Smooth muscle cell (in vitro differentiated cells): ENCODE measurements at regions not wholly inside any gene's neighbourhood (a gene's known extent, or its start where the extent isn't known, plus 50 kb on each side); places are given as distances from the start of the nearest gene placed in this dataset.

Experiments
- DNase-seq: peaks from one replicate; lab custom pipeline; 2025; ENCODE audit not compliant: unreplicated experiment; lab: John Stamatoyannopoulos, UW
- H2AFZ ChIP-seq: fragments of 200-600 bp; sonication (generic); 2 replicates; pipeline ENCODE4 v1.6.0; 2016; ENCODE audit warnings: antibody characterized with exemption, low read depth, mild to moderate bottlenecking
- H3F3A ChIP-seq: fragments of 200-600 bp; sonication (generic); 2 replicates; pipeline ENCODE4 v1.6.0; 2017; ENCODE audit warnings: antibody characterized with exemption, low read depth
- H3K27ac ChIP-seq: fragments of 200-600 bp; sonication (generic); 2 replicates; pipeline ENCODE4 v1.5.1; 2016; ENCODE audit warnings: low read depth, mild to moderate bottlenecking
- H3K27me3 ChIP-seq: fragments of 200-600 bp; sonication (generic); 2 replicates; pipeline ENCODE4 v1.6.1; 2016; ENCODE audit warnings: low read depth, mild to moderate bottlenecking
- H3K36me3 ChIP-seq: fragments of 200-600 bp; sonication (generic); 2 replicates; pipeline ENCODE4 v1.5.1; 2016; ENCODE audit warnings: low read depth
- H3K4me1 ChIP-seq: fragments of 200-600 bp; sonication (generic); 2 replicates; pipeline ENCODE4 v1.5.1; 2016; ENCODE audit warnings: low read depth
- H3K4me2 ChIP-seq: fragments of 200-600 bp; sonication (generic); 2 replicates; pipeline ENCODE4 v1.6.0; 2016; ENCODE audit warnings: mild to moderate bottlenecking
- H3K4me3 ChIP-seq: fragments of 200-600 bp; sonication (generic); 2 replicates; pipeline ENCODE4 v1.5.1; 2016; ENCODE audit warnings: mild to moderate bottlenecking
- H3K79me2 ChIP-seq: fragments of 200-600 bp; sonication (generic); 2 replicates; pipeline ENCODE4 v1.6.0; 2016; ENCODE audit warnings: low read depth, mild to moderate bottlenecking
- H3K9ac ChIP-seq: fragments of 200-600 bp; sonication (generic); 2 replicates; pipeline ENCODE4 v1.6.0; 2016; ENCODE audit warnings: low read depth
- H3K9me3 ChIP-seq: fragments of 200-600 bp; sonication (generic); replicated peaks from 2 replicates; pipeline ENCODE4 v1.5.1; 2016; ENCODE audit warnings: low read depth
- H4K20me1 ChIP-seq: fragments of 200-600 bp; sonication (generic); 2 replicates; pipeline ENCODE4 v1.6.0; 2016; ENCODE audit warnings: low read depth
- WGBS: methylation state at CpG from one replicate; pipeline ENCODE4 v1.1.7; 2016; ENCODE audit warnings: low lambda C conversion rate; 5-methylcytosine and 5-hydroxymethylcytosine counted together
- TF ChIP-seq, protein P1 (sequence below): fragments of 200-600 bp; sonication (generic); IDR thresholded peaks from 2 replicates; pipeline ENCODE4 v1.5.1; 2017; ENCODE audit warnings: borderline replicate concordance, mild to moderate bottlenecking, antibody characterized with exemption; ENCODE audit not compliant: insufficient read depth, poor library complexity, severe bottlenecking

GRCh38 chr2:34419856-34420255 lies 820.8 kb upstream of the FAM98A start:
- no peaks in the 10 kb centered on the region for H3K79me2 ChIP-seq
- no peak overlapping the region for H3K27ac ChIP-seq
- H3K4me2 ChIP-seq = no peak overlapping the region
- no peak overlapping the region for H3K4me3 ChIP-seq
- TF ChIP-seq, protein P1, sequence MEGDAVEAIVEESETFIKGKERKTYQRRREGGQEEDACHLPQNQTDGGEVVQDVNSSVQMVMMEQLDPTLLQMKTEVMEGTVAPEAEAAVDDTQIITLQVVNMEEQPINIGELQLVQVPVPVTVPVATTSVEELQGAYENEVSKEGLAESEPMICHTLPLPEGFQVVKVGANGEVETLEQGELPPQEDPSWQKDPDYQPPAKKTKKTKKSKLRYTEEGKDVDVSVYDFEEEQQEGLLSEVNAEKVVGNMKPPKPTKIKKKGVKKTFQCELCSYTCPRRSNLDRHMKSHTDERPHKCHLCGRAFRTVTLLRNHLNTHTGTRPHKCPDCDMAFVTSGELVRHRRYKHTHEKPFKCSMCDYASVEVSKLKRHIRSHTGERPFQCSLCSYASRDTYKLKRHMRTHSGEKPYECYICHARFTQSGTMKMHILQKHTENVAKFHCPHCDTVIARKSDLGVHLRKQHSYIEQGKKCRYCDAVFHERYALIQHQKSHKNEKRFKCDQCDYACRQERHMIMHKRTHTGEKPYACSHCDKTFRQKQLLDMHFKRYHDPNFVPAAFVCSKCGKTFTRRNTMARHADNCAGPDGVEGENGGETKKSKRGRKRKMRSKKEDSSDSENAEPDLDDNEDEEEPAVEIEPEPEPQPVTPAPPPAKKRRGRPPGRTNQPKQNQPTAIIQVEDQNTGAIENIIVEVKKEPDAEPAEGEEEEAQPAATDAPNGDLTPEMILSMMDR = no peak
- no peaks in the 10 kb centered on the region for H4K20me1 ChIP-seq
- H2AFZ ChIP-seq = no peak overlapping the region
- DNase-seq = no peak
- no peaks in the 10 kb centered on the region for H3F3A ChIP-seq
- H3K9me3 ChIP-seq = no peaks in the 10 kb centered on the region
- no peak overlapping the region for H3K9ac ChIP-seq
- no peaks in the 10 kb centered on the region for H3K4me1 ChIP-seq
- H3K36me3 ChIP-seq = no peaks in the 10 kb centered on the region
- H3K27me3 ChIP-seq = no peaks in the 10 kb centered on the region

- Histone ChIP-seq H3K27me3 (no peaks in the 10 kb centered on the region), H3K4me2 (no peak overlapping the region), H3K79me2 (no peaks in the 10 kb centered on the region), H3K27ac (no peak overlapping the region), H2AFZ (no peak overlapping the region), H3K36me3 (no peaks in the 10 kb centered on the region), H3F3A (no peaks in the 10 kb centered on the region), H4K20me1 (no peaks in the 10 kb centered on the region), H3K4me1 (no peaks in the 10 kb centered on the region), H3K9ac (no peak overlapping the region), H3K4me3 (no peak overlapping the region), H3K9me3 (no peaks in the 10 kb centered on the region)
- WGBS = 74% methylated on average over 2 of the region's 2 CpGs
- TF ChIP-seq, protein P1 = no peak
- no peak for DNase-seq
Measured at GRCh38 chr2:34416856-34417255, 817.8 kb upstream of the FAM98A start.

DNA sequence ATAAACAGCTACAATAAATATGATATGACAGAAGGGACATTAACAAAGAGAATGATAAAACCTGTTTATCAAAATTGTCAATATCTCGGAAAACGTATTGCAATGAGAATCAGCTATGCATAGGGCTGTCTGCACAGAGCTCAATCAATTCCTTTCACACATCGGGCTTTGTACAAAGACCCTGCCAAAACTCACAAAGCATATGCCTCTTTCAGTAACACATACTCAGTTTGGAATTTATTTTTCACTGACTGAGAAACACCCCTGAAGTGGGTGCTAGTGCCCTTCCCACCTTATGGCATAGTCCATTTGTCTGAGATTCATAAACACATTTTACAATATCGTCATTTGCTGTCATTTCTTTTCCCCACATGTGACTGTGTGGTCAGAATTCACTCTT lies 815.8 kb upstream of the FAM98A start:
- no peak for DNase-seq
- no peaks in the 10 kb centered on the region for H3K36me3 ChIP-seq
- TF ChIP-seq, protein P1 = no peak
- no peaks in the 10 kb centered on the region for H3K4me1 ChIP-seq
- no peak overlapping the region for H3K4me2 ChIP-seq
- WGBS = 87% methylated on average over 4 of the region's 4 CpGs
- H4K20me1 ChIP-seq = no peaks in the 10 kb centered on the region
- H2AFZ ChIP-seq = no peak overlapping the region
- H3K9me3 ChIP-seq = no peaks in the 10 kb centered on the region
- no peaks in the 10 kb centered on the region for H3K27me3 ChIP-seq
- no peaks in the 10 kb centered on the region for H3F3A ChIP-seq
- H3K27ac ChIP-seq = no peak overlapping the region
- no peak overlapping the region for H3K4me3 ChIP-seq
- H3K79me2 ChIP-seq = no peaks in the 10 kb centered on the region
- H3K9ac ChIP-seq = no peak overlapping the region

DNA sequence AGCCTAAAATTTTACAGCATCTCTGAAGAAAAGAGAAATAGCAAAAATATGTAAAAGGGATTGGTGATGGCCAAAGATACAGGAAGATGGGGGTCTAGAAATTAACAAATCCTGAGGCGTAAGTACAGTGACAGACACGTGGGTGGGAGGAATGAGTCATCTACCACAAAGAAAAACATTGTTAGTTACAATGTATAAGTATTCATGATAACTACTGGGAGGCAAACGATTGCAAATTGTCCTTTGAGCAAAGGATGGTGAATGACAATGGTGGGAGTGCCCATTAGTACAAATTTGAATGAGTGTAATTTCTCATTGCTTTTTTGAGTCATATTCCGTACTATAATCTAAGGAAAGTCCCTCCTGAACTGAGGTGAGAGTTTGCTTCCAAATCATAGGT lies 809.0 kb upstream of the FAM98A start:
- Histone ChIP-seq H3K9me3 (no peaks in the 10 kb centered on the region), H3K9ac (no peak overlapping the region), H3K36me3 (no peaks in the 10 kb centered on the region), H3K27me3 (no peaks in the 10 kb centered on the region), H3K4me1 (no peaks in the 10 kb centered on the region), H3K79me2 (no peaks in the 10 kb centered on the region), H3F3A (no peaks in the 10 kb centered on the region), H3K4me2 (peak overlapping the region; percentile 21), H3K4me3 (no peak overlapping the region), H2AFZ (no peak overlapping the region), H4K20me1 (no peaks in the 10 kb centered on the region), H3K27ac (peak overlapping the region; percentile 19)
- no peak for DNase-seq
- TF ChIP-seq, protein P1 = no peak
- WGBS = 38% methylated on average over 4 of the region's 4 CpGs
